GM12873 (cell line): ENCODE measurements at regions not wholly inside any gene's neighbourhood (a gene's known extent, or its start where the extent isn't known, plus 50 kb on each side); places are given as distances from the start of the nearest gene placed in this dataset.

Experiments used
- CTCF ChIP-seq: IDR thresholded peaks from 2 replicates; pipeline ENCODE4 v1.5.1; 2012; ENCODE audit warnings: low read depth, mild to moderate bottlenecking, moderate library complexity, low read length, control low read depth; ENCODE audit not compliant: insufficient read depth; ENCODE audit errors: missing control alignments

GRCh38 chr11:127182586-127183203 is 182.1 kb upstream of the KIRREL3 start:
- TF ChIP-seq CTCF, result no peak

GRCh38 chr11:127157225-127157624 is 156.7 kb upstream of the KIRREL3 start:
- TF ChIP-seq CTCF, result peak; percentile 32

- no peak for TF ChIP-seq CTCF
Observed at GRCh38 chr11:127149410-127149809, 148.8 kb upstream of the KIRREL3 start.

- TF ChIP-seq CTCF, result no peak
Observed at GRCh38 chr11:127143251-127143650, 142.7 kb upstream of the KIRREL3 start.

GRCh38 chr11:127138613-127139012 is 138.0 kb upstream of the KIRREL3 start:
- no peak for TF ChIP-seq CTCF

- no peak for TF ChIP-seq CTCF
Observed at GRCh38 chr11:127137771-127138280, 137.3 kb upstream of the KIRREL3 start.

GRCh38 chr11:127136438-127136837 is 135.9 kb upstream of the KIRREL3 start:
- peak; percentile 18 for TF ChIP-seq CTCF
